ENCODE measurements at regions not wholly inside any gene's neighbourhood (a gene's known extent, or its start where the extent isn't known, plus 50 kb on each side); places are given as distances from the start of the nearest gene placed in this dataset.

DNA sequence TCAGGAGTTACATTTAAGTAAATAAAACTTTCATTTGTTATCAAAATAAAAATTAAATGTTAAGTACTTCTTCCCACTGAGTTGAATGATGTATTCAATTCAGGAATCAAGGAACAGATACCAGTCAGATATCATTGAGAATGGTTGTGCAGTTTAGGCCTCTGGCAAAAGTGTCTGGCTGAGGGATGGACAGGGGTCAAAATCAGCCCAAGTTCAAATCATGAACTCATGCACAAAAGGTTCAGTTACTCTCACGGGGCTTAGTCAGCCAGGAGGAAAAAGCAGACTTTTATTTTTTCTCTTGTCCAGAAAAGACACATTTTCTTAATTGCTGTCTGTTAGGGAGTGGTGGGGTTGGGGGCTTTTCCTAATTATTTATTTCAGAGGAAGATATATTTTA is 166.3 kb downstream of the RASSF9 start:
- FAIRE-seq (no peak), DNase-seq (ENCODE audit: low spot score) (no peak)

DNA sequence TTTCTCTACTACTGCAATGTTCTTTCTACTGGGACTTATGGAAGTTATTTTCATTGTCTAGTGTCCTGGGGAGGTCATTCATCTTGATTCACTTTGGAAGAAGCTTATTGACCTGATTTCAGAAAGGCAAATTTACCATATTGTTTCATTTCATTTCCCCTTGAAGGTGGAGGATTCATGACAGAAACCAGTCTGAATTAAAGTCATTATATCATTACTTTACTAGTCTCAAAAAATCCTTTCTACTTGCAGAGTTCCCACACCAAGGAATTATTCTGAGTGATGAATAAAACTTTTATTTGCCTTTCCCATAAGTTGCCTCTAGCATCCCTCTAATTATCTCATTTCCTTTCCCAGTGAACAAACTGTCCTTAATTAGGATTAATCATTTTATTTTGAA is 163.8 kb downstream of the RASSF9 start:
- DNase-seq (ENCODE audit: low spot score) (no peak), FAIRE-seq (no peak)

DNA sequence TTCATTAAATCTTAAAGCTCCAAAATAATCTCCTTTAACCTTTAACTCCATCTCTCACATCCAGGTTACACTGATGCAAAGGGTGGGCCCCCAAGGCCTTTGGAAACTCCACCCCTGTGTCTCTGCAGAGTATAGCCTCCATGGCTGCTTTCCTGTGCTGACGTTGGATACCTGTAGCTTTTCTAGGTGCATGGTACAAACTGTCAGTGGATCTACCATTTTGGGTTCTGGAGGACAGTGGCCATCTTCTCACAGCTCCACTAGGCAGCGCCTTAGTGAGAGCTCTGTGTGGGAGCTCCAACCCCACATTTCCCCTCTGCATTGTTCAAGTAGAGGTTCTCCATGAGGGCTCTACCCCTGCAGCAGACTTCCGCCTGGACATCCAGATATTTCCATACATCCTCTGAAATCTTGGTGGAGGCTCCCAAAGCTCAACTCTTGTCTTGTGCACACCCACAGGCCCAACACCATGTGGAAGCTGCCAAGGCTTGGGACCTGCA is 162.2 kb downstream of the RASSF9 start:
- DNase-seq (ENCODE audit: low spot score) (no peak), FAIRE-seq (no peak)

DNA sequence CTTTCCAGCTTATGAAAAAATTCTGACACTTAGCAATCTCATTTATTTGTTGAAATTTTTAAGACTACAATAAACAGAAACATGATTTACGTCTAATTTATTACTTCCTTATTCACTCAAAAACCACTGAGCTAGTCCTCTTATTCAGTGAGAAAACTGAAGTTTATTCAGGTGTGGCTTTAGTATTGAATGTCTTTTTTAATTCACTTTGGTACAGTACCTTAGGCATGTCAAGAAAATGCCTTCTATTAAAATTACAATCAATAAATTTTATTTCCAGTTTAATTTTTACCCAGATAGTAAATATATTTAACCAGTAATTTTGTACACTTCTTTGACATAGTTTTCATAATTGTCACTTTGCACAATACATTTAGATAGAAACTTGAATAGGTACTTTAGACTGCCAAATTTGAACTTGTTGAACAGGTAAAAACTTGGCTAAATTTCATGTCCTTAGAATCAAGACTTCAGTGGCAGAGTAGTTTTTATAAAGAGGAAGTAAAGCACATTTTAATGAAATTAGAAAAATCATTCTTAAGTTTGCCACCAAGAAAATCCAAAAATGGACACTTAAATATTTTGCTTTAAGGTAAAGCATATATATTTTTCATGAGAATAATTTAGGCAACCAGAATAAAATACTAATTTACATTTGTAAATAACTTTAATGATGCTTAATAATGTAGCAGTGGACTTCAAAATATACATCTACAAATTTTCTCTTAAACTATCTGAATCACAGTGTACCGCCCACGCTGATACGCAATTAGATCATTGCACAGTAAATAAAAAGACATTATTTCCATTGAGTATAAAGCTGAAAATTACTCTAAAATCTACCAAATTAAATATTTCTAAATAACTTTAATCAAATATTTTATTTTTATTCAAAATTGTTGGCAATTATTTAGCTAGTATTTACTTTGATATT is 159.1 kb downstream of the RASSF9 start:
- DNase-seq (ENCODE audit: low spot score), result no peak
- FAIRE-seq, result no peak

DNA sequence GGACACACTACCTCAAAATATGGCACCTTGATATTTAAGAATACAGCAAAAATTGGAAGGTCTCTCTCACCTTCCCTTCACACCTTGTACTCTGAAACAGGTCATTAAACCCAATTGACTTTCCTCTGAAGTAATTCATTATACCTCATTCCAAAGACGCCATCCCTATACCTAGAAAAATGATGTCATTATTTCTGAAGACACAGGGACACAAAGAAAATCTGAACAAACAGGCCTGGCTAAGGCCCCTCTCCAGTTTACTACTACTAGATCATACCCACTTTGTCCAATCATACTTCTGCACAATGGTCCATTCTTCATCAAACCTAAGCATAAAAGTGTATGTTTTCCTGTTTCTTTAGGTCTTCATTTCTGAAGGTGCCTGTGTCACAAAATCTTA is 156.9 kb downstream of the RASSF9 start:
- DNase-seq (ENCODE audit: low spot score) (no peak), FAIRE-seq (no peak)

DNA sequence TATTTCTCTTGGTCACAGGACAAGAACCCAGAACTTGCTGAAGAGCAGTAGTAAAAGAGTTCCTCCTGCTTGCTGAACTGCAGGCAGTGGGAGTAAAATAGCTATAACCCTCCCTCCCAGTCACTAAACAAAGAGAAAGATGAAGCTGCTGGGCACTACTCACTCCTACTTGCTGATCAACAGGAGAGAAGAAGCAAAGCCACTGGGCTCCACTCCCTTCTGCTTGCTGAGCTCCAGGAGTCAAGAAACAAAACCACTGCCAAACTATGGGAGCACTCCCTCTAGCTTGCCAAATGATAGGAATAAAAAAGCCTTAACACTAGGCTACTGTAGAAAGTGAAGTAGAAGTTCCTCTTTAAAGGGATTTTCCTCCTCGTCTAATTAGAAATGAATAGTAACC is 155.3 kb downstream of the RASSF9 start:
- DNase-seq (ENCODE audit: low spot score) (no peak), FAIRE-seq (no peak)

DNA sequence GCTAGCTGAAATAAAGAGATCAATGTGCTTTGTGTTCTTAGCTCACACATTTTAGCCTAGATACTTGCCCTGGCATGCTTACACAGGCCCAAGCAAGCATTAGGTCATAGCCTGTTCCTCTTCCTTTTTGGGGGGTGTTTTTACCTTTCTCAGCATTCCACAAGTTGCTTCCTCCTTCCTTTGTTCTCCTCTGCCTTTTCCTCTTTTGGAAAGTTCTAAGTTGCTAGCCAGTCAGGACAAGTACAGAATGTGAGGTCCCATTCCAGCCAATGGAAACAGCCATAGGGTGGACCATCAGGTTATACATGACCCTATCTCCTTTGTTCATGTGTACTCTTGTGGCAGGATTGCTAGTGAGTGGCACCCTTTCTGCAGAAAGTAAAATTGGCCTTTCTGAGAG is 154.9 kb downstream of the RASSF9 start:
- FAIRE-seq, result no peak
- no peak for DNase-seq (ENCODE audit: low spot score)

DNA sequence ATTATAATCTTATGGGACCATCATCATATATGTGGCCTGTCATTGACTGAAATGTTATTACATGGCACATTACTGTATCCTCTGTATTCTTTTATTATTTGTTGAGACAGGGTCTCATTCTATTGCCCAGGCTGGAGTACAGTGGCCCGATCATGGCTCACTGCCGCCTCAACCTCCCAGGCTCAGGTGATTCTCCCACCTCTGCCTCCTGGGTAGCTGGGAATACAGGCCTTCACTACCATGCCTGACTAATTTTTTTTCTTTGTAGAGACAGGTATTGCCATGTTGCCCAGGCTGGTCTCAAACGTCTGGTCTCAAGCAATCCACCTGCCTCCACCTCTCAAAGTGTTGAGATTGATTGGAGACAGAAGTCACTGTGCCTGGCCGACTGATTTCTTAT is 153.2 kb downstream of the RASSF9 start:
- DNase-seq (ENCODE audit: low spot score), result no peak
- FAIRE-seq, result no peak

DNA sequence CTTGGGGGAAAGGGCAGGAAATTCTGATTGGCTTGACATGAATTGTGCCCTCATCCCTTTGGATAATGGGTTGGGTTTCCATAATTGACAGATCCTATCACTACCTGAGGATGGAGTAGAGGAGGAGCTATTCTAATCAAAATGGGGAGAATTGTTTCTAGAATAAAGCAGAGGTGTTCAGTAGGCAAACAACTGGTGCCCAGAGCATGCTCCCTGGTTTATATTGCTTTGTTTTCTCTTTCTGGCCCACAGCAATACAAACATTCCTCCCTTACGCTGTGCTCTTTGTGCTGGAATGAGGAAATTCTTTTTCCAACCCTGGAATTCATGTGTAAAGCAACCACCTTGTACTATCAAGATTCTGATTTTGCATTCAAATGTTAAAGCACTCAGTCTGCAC is 147.4 kb downstream of the RASSF9 start:
- DNase-seq (ENCODE audit: low spot score) (no peak), FAIRE-seq (no peak)

DNA sequence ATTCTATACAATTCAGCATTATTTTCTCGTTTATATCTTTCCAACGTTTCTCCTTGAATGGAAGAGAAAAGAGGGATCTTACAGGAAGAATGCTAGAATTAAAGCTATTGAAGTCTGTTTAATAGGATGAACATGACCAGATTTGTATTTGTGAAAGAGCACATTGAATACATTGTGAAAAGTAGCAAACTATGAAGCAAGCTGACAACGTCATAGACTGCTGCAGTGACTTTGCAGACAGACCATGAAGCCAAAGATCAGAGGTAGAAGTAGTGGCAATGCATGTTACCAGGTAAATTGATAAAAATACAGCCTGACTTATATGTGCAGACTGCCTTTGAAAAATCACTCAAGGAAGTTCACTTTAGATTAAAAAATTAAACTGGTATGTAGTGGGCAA is 146.1 kb downstream of the RASSF9 start:
- FAIRE-seq (no peak), DNase-seq (ENCODE audit: low spot score) (no peak)

DNA sequence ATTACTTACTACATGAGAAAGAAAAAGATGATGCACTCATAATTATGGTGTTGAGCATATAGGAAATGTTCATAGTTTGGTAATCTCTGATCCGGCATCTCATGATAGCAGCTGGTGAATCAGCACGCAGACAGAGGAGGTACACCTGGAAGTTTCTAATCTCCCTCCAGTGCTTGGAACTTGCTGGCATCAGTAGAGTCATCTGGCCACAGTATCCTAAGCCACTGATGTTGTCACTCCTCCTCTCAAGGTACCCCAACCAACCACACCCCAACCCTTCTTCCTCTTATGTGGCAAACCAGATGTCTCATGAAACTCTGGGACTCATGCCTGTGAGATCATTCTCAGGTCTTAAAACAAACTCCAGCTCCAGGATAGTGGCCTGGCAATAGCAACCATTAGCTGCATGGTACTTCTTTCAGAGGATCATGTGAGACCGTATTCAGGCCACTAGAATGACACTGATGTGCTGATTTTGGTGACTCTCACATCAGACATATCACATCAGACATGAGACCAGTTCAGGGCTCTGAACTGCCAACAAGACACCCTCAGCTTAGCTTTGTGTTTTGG is 143.0 kb downstream of the RASSF9 start:
- no peak for DNase-seq (ENCODE audit: low spot score)
- no peak for FAIRE-seq

DNA sequence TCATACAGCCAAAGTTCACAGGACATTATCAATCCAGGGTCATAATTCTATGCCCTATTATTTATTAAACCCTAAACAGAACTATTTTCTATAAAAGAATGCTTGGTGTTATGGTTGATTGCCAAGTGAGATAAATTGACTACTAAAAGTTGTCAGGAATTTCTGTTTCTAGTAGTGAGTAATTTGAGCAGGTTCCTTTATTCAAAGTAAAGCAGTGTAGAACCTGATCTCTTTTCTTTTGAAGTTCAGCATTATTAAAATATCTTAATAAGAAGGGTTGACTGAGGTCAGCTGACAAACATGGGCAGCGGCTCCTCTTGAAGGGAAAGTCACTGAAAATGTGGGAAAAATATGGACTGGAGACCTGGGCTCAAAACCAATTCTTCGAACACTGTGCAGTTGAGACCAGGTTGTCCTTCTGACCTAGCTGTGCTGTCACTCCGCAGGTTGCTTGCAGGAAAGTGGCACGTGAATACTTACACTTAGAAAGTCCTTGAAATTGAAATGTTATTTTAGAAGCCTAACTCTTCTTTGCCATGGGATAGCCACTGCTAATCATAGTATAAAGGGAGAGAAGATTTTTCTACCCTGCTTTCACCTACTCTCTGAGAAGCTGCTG is 141.0 kb downstream of the RASSF9 start:
- no peak for FAIRE-seq
- DNase-seq (ENCODE audit: low spot score), result no peak

DNA sequence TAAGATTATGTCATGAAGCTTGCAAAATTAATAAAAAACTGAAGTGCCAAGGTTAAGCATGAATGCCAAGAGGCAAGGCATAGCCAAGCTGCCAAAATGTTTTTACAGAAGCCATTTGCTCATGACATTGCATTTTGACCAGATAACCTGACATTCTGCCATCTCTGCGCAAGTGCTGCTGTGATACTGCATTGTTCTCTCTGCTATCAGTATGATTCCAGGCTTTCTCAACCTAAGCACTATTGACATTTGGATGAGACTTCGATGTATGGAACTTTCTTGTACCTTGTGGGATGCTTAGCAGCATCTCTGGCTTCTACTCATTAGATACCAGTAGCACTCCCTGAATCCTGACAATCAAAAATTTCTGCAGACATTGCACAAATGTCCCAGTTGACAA is 139.2 kb downstream of the RASSF9 start:
- no peak for FAIRE-seq
- no peak for DNase-seq (ENCODE audit: low spot score)

DNA sequence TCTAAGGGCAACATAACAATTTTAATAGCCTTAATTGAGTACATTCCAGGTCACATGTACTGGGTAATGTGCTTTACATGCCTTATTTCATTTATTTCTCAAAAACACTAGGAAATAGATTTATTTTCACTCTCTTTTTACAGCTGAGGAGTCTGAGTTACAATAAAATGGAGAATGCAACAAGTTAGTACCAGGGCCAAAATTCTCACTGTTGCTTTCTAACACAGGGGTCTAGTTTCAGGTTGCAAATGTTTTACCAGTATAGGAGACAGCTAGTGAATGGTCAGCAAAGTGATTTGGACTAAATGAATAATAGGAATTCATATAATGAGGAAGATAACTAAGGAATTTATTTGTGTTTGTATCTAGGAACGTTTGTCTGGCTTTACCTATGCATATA is 137.3 kb downstream of the RASSF9 start:
- DNase-seq (ENCODE audit: low spot score) (no peak), FAIRE-seq (no peak)

DNA sequence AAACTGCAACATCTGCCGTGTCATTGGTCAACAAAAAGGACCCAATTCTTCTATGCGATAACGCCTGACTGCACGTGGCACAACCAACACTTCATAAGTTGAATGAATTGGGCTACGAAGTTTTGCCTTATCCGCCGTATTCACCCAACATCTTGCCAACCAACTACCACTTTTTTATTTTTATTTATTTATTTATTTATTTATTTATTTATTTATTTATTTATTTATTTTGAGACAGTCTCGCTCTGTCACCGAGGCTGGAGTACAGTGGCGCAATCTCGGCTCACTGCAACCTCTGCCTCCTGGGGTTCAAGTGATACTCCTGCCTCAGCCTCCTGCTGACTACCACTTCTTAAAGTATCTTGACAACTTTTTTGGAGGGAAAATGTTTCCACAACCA is 127.4 kb downstream of the RASSF9 start:
- FAIRE-seq, result no peak

DNA sequence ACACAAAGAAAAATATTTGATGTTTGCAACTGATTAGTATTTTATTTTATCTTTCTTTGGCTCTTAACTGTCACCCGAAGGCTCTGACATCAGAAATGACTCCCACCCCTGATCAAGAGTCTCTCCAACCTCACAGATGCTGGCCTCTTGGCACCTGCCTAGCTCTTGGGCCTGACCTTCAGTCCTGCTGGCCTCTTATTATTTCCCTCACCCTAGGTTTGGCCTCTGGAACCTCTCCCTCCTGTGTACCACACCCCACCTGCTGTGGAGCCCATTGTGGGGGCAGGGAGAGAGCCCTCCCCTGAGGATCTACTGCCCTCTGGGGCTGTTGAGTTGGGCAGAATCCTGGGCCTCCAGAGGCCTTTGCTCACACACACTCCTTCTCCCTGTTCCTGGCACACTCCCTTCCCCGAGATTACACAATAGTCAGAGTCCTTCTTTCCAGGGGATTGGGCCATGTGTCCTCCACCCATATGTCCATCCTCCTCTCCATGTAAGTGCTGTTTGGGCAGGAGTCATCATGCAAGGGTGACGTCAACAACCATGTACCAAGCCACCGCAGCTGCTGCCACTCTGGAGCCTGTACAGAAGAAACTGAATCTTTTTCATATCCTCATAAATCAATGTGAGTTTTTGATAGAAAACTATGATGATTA is 124.3 kb downstream of the RASSF9 start:
- FAIRE-seq (no peak), DNase-seq (ENCODE audit: low spot score) (no peak)

More for the DNA sequence above, 127.4 kb downstream of the RASSF9 start:
- no peak for DNase-seq (ENCODE audit: low spot score)

DNA sequence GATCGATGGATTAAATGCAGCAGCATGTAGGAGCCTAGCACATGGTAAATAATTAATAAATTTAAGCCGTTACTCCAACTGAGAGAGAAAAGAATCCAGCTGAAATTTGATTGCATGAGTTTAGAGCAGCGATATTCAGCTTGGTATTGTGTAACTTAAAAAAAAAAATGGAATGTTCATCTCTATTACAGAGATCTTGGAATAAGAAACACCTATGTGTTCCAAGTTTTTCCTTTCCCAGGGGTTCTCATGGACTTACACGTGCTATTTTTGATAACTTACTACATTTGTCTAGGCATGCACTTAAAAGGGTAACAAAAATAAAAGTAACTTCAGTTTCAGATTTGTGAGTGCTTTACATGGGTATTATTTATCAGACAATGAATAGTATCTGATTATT is 122.8 kb downstream of the RASSF9 start:
- no peak for DNase-seq (ENCODE audit: low spot score)
- no peak for FAIRE-seq

DNA sequence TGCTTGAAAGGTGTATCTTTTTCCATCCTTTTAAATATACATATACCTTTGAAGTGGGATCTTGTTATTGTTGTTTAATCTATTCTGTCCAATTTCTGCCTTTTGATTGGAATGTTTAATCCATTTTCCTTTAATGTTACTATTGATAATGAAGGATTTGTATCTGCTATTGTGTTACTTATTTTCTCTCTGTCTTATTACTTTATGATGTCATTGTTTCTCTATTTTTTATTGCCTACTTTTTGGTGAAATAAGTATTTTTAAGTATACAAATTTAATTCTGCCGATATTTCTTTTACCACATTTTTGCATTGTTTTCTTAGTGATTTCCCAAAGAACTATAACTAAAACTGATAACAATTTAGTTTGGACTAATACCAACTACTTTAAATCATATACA is 121.8 kb downstream of the RASSF9 start:
- DNase-seq (ENCODE audit: low spot score) (no peak), FAIRE-seq (no peak)

DNA sequence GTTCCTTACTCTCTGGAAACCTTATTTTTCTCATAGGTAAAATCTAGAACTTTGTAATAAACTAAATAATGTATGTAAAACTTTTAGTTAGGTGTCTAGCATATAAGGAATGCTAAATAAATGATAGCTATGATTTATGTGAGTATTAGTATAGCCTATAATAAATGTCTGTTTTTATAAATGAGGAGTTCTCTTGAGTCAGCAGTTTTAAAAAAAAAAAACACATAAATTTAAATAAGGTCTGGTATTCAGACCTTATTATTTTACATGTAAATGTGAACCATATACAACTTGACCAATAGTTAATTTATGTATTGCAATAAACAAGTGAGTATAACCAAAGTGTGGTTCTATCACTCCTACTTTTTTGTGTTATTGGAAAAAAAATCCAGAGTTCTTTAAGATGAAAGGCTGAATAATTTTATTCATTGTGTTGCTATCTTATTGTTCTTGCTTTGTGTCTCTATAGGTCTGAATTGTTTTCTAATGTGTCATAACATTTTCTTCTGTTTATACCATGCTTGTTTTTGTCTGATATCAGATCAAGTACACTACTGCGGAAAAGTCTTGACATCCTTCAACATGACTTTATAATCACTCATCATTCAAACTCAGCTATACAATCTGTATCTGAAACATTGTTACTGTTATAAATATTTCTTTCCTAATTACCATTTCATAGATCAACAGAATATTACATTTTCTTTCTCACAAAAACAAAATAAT is 115.7 kb downstream of the RASSF9 start:
- DNase-seq (ENCODE audit: low spot score), result no peak
- no peak for FAIRE-seq

DNA sequence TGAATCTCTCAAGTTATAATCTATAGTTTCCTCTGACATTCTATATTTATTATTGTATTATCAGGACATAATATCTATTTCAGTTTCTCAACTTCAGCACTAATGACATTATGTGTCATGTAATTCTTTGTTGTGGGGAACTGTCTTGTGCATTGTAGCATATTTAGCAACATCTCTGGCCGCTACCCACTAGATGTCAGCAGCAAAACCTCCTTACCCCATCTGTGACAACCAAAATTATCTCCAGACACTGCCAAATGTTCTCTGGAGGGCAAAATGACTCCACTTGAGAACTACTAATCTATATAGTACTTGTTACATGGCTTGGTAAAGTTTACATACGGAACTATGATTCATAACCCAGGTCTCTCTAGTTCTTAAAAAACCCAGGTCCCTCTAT is 110.2 kb downstream of the RASSF9 start:
- DNase-seq (ENCODE audit: low spot score), result no peak
- no peak for FAIRE-seq

DNA sequence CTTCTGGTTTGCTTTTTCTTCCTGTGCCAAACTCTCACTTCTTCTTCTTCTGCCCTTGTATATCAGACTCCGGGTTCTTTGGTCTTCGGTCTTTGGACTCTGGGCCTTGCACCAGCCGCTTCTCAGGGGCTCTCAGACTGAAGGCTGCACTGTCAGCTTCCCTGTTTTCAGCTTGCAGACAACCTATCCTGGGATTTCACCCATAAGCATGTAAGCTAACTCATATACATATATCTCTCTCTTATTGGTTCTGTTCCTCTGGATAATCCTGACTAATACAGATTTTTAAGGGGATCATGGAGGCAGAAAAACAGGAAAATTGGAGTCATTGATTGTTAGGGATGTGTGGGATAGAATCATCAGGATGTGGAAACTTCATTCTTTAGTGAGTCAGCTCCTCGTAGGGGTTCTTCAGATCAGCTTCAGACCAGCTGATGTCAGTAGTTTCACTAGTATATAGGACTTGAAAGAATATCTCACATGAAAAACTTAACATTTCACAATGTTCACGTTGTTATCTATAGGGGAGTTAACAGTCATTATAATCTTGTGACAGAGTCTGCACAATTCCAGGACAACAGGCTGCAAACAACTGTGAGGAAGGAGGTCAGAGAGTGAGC is 102.9 kb downstream of the RASSF9 start:
- no peak for FAIRE-seq

More for the DNA sequence above, 102.9 kb downstream of the RASSF9 start:
- DNase-seq (ENCODE audit: low spot score), result no peak
